ENCODE measurements at regions not wholly inside any gene's neighbourhood (a gene's known extent, or its start where the extent isn't known, plus 50 kb on each side); places are given as distances from the start of the nearest gene placed in this dataset.

DNA sequence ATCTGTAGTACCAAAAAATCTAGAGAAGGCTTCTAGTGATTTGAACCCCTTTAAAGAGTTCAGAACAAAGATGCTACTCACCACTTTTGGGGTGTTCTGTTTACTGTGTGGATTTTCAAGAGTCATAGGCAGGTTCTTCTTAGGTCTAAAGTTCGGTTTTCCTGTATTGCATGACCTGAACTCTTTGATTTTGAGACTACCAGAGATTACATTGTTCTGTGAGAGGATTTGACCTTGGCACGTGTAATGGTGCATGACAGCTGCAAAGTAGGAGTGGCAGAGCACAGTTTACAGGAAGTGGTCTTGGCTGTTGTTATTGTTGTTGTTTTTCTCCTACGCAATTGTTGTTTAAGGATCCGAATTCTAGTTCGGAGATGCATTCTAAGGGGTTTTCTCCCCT, 592.7 kb downstream of the EPHA7 start:
- H3K27ac ChIP-seq (replicated peaks), result no peak overlapping the region
- H3K27me3 ChIP-seq (ENCODE audit: insufficient read depth, poor library complexity, severe bottlenecking), result no peaks in the 10 kb centered on the region
- no peak for DNase-seq (ENCODE audit: low read depth in 1 of 2, low spot score in 1 of 2)
- no peak overlapping the region for H3K4me3 ChIP-seq (replicated peaks; ENCODE audit: insufficient read depth, low read length)
- no peak for TF ChIP-seq CTCF (IDR thresholded peaks at IDR 0.05; ENCODE audit: insufficient read depth, low read length)
- no peak for TF ChIP-seq POLR2AphosphoS5 (IDR thresholded peaks at IDR 0.05; ENCODE audit: low read depth)
- no peak for TF ChIP-seq GABPA (IDR thresholded peaks at IDR 0.05; ENCODE audit: low read depth)
- TF ChIP-seq SPI1 (IDR thresholded peaks at IDR 0.05; ENCODE audit: borderline replicate concordance, low read depth), result no peak
- TF ChIP-seq, protein P1, sequence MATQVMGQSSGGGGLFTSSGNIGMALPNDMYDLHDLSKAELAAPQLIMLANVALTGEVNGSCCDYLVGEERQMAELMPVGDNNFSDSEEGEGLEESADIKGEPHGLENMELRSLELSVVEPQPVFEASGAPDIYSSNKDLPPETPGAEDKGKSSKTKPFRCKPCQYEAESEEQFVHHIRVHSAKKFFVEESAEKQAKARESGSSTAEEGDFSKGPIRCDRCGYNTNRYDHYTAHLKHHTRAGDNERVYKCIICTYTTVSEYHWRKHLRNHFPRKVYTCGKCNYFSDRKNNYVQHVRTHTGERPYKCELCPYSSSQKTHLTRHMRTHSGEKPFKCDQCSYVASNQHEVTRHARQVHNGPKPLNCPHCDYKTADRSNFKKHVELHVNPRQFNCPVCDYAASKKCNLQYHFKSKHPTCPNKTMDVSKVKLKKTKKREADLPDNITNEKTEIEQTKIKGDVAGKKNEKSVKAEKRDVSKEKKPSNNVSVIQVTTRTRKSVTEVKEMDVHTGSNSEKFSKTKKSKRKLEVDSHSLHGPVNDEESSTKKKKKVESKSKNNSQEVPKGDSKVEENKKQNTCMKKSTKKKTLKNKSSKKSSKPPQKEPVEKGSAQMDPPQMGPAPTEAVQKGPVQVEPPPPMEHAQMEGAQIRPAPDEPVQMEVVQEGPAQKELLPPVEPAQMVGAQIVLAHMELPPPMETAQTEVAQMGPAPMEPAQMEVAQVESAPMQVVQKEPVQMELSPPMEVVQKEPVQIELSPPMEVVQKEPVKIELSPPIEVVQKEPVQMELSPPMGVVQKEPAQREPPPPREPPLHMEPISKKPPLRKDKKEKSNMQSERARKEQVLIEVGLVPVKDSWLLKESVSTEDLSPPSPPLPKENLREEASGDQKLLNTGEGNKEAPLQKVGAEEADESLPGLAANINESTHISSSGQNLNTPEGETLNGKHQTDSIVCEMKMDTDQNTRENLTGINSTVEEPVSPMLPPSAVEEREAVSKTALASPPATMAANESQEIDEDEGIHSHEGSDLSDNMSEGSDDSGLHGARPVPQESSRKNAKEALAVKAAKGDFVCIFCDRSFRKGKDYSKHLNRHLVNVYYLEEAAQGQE (IDR thresholded peaks at IDR 0.05; ENCODE audit: insufficient replicate concordance, low read depth), result no peak

- Histone ChIP-seq H3K4me3 (replicated peaks; ENCODE audit: insufficient read depth, low read length) (no peak overlapping the region), H3K27ac (replicated peaks) (no peak overlapping the region), H3K27me3 (ENCODE audit: insufficient read depth, poor library complexity, severe bottlenecking) (no peaks in the 10 kb centered on the region)
- TF ChIP-seq GABPA (IDR thresholded peaks at IDR 0.05; ENCODE audit: low read depth) (no peak), CTCF (IDR thresholded peaks at IDR 0.05; ENCODE audit: insufficient read depth, low read length) (no peak), POLR2AphosphoS5 (IDR thresholded peaks at IDR 0.05; ENCODE audit: low read depth) (no peak), SPI1 (IDR thresholded peaks at IDR 0.05; ENCODE audit: borderline replicate concordance, low read depth) (no peak)
- TF ChIP-seq, protein P1 (IDR thresholded peaks at IDR 0.05; ENCODE audit: insufficient replicate concordance, low read depth), result no peak
- no peak for DNase-seq (ENCODE audit: low read depth in 1 of 2, low spot score in 1 of 2)
These were observed 597.1 kb downstream of the EPHA7 start for GRCh38 chr6:92822222-92822621.

GRCh38 chr6:92820601-92821000, 598.8 kb downstream of the EPHA7 start:
- DNase-seq (ENCODE audit: low read depth in 1 of 2, low spot score in 1 of 2), result no peak
- Histone ChIP-seq H3K27ac (replicated peaks) (no peak overlapping the region), H3K4me3 (replicated peaks; ENCODE audit: insufficient read depth, low read length) (no peak overlapping the region), H3K27me3 (ENCODE audit: insufficient read depth, poor library complexity, severe bottlenecking) (no peaks in the 10 kb centered on the region)
- TF ChIP-seq CTCF (IDR thresholded peaks at IDR 0.05; ENCODE audit: insufficient read depth, low read length), result no peak
- TF ChIP-seq GABPA (IDR thresholded peaks at IDR 0.05; ENCODE audit: low read depth), result no peak
- TF ChIP-seq SPI1 (IDR thresholded peaks at IDR 0.05; ENCODE audit: borderline replicate concordance, low read depth), result no peak
- TF ChIP-seq, protein P1 (IDR thresholded peaks at IDR 0.05; ENCODE audit: insufficient replicate concordance, low read depth), result no peak
- no peak for TF ChIP-seq POLR2AphosphoS5 (IDR thresholded peaks at IDR 0.05; ENCODE audit: low read depth)
